Upper lobe of right lung (tissue), 1 donor: ENCODE measurements at regions not wholly inside any gene's neighbourhood (a gene's known extent, or its start where the extent isn't known, plus 50 kb on each side); places are given as distances from the start of the nearest gene placed in this dataset.

ENCODE experiments used
- ATAC-seq: fragments of 200-7000 bp; cut with Tn5 transposase; one replicate; pipeline ENCODE4 v1.9.1; 2020; ENCODE audit warnings: mild to moderate bottlenecking, moderate library complexity
- DNase-seq: peaks from one replicate; pipeline ENCODE4 v3.0.0-alpha.2; 2020
- H3K27ac ChIP-seq: fragments of 200-600 bp; one replicate; pipeline ENCODE4 v1.8.0; 2022
- H3K27me3 ChIP-seq: fragments of 200-600 bp; one replicate; pipeline ENCODE4 v1.8.0; 2022; ENCODE audit warnings: mild to moderate bottlenecking
- H3K36me3 ChIP-seq: fragments of 200-600 bp; one replicate; pipeline ENCODE4 v1.8.0; 2022
- H3K4me1 ChIP-seq: fragments of 200-600 bp; one replicate; pipeline ENCODE4 v1.8.0; 2022
- H3K4me3 ChIP-seq: fragments of 200-600 bp; one replicate; pipeline ENCODE4 v1.8.0; 2022; ENCODE audit warnings: mild to moderate bottlenecking
- H3K9me3 ChIP-seq: fragments of 200-600 bp; one replicate; pipeline ENCODE4 v1.8.0; 2022
- CTCF ChIP-seq: fragments of 200-600 bp; IDR thresholded peaks from one replicate; pipeline ENCODE4 v1.8.0; 2022; ENCODE audit warnings: antibody characterized with exemption
- intact Hi-C: fragments of 100-400 bp; cut with DNase I; formaldehyde crosslinking; loops from one replicate; pipeline ENCODE4 v1.11.0; 2022
- donor health status: DM: no; HTN: yes; CAD: no; lungs with severe emphysema.

- intact Hi-C loops, result no loop called here
- DNase-seq (no peak), ATAC-seq (no peak)
- Histone ChIP-seq H3K9me3 (no peaks in the 10 kb centered on the region), H3K27ac (no peak overlapping the region), H3K36me3 (no peaks in the 10 kb centered on the region), H3K4me1 (no peaks in the 10 kb centered on the region), H3K27me3 (no peaks in the 10 kb centered on the region), H3K4me3 (no peak overlapping the region)
- no peak for TF ChIP-seq CTCF
Measured at GRCh38 chr15:29560896-29561295, 261.4 kb downstream of the TJP1 start.

- peak; percentile 10 for ATAC-seq
- no peak for TF ChIP-seq CTCF
- no peaks in the 10 kb centered on the region for H3K4me1 ChIP-seq
- H3K27ac ChIP-seq, result no peak overlapping the region
- intact Hi-C loops, result no loop called here
- no peaks in the 10 kb centered on the region for H3K27me3 ChIP-seq
- H3K4me3 ChIP-seq, result no peak overlapping the region
- no peaks in the 10 kb centered on the region for H3K36me3 ChIP-seq
- no peaks in the 10 kb centered on the region for H3K9me3 ChIP-seq
- no peak for DNase-seq
Measured at GRCh38 chr15:29558261-29558660, 264.0 kb downstream of the TJP1 start.

- no peak for TF ChIP-seq CTCF
Measured at GRCh38 chr15:29557171-29557570, 265.1 kb downstream of the TJP1 start.

GRCh38 chr15:29556380-29556779 lies 265.9 kb downstream of the TJP1 start:
- Histone ChIP-seq H3K4me1 (no peaks in the 10 kb centered on the region), H3K9me3 (no peaks in the 10 kb centered on the region), H3K36me3 (no peaks in the 10 kb centered on the region), H3K27me3 (no peaks in the 10 kb centered on the region), H3K27ac (no peak overlapping the region), H3K4me3 (no peak overlapping the region)
- DNase-seq, result no peak
- TF ChIP-seq CTCF, result no peak
- no peak for ATAC-seq
- intact Hi-C loops, result no loop called here

More at GRCh38 chr15:29557171-29557570, 265.1 kb downstream of the TJP1 start:
- H3K27ac ChIP-seq, result no peak overlapping the region
- H3K4me1 ChIP-seq, result no peaks in the 10 kb centered on the region
- intact Hi-C loops, result no loop called here
- H3K4me3 ChIP-seq, result no peak overlapping the region
- ATAC-seq (no peak), DNase-seq (no peak)
- H3K9me3 ChIP-seq, result no peaks in the 10 kb centered on the region
- no peaks in the 10 kb centered on the region for H3K36me3 ChIP-seq
- H3K27me3 ChIP-seq, result no peaks in the 10 kb centered on the region

GRCh38 chr15:29554531-29554930 lies 267.7 kb downstream of the TJP1 start:
- ATAC-seq, result no peak
- H3K4me1 ChIP-seq, result no peaks in the 10 kb centered on the region
- no peak overlapping the region for H3K27ac ChIP-seq
- intact Hi-C loops, result no loop called here
- H3K9me3 ChIP-seq, result no peaks in the 10 kb centered on the region
- H3K36me3 ChIP-seq, result no peaks in the 10 kb centered on the region
- no peaks in the 10 kb centered on the region for H3K27me3 ChIP-seq
- DNase-seq, result no peak
- H3K4me3 ChIP-seq, result no peak overlapping the region
- no peak for TF ChIP-seq CTCF

- TF ChIP-seq CTCF, result no peak
- no peak for DNase-seq
- intact Hi-C loops, result no loop called here
Measured at GRCh38 chr15:29550834-29551465, 271.3 kb downstream of the TJP1 start.

More at GRCh38 chr15:29550834-29551465, 271.3 kb downstream of the TJP1 start:
- H3K27ac ChIP-seq, result no peak overlapping the region
- no peaks in the 10 kb centered on the region for H3K4me1 ChIP-seq
- no peaks in the 10 kb centered on the region for H3K36me3 ChIP-seq
- no peaks in the 10 kb centered on the region for H3K27me3 ChIP-seq
- no peak for ATAC-seq
- H3K9me3 ChIP-seq, result no peaks in the 10 kb centered on the region
- H3K4me3 ChIP-seq, result no peak overlapping the region
